GM12892 (cell line): ENCODE measurements at regions not wholly inside any gene's neighbourhood (a gene's known extent, or its start where the extent isn't known, plus 50 kb on each side); places are given as distances from the start of the nearest gene placed in this dataset.

ENCODE experiments used
- DNase-seq: peaks from one replicate; pipeline ENCODE4 v3.0.0; 2011; ENCODE audit not compliant: insufficient read length
- FAIRE-seq: peaks from 2 replicates; lab custom pipeline; 2011; peaks lifted over from hg19 to GRCh38; lab: Jason Lieb, UNC
- POLR2A ChIP-seq: IDR thresholded peaks from 2 replicates; pipeline ENCODE4 v1.6.1; 2011; ENCODE audit warnings: low read depth, low read length, control low read depth
- POLR2AphosphoS5 ChIP-seq: IDR thresholded peaks from 2 replicates; pipeline ENCODE4 v1.6.1; 2011; ENCODE audit warnings: low read depth, low read length, control low read depth
- TAF1 ChIP-seq: IDR thresholded peaks from 2 replicates; pipeline ENCODE4 v1.6.1; 2011; ENCODE audit warnings: low read depth, mild to moderate bottlenecking, control low read depth, low read length, borderline replicate concordance

DNA sequence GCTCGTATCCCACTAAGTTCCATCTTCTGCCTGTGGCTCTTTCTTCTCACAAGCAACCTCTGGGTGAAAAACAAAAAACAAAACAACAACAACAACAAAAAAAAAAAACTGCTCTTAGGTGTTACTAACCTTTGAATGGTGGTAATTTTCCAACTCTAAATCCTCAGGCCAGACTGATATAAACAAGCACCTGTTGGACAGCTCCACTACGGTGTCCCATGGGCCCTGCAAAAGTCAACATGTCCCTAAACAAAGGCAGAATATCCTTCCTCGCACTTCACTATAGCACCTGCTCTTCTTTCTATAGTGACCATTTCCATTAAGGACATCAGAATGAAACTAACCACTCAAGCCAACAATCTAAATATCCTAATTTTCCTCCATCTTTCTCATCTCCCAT, 54.6 kb upstream of the PARM1 start:
- no peak for FAIRE-seq

DNA sequence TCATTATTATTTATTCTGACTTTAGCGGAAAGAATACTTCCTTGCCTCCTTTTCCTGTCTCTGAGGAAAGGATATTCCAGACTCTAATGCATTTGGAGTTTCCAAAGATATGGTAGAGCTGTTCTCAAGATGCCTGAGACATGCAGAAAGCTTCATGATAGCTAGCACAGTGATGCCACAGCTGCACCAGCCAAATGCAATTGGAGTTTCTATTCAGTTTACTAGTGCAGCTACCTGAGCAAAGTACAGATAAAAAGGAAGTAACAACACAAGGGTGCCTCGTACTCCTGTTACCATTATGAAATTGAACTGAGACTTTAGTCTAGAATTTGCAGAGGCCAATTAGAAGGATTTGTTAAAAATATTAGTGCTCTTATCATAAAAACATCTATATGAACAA, 57.5 kb upstream of the PARM1 start:
- DNase-seq (no peak), FAIRE-seq (peak; percentile 76)
- no peak for TF ChIP-seq POLR2A
- no peak for TF ChIP-seq POLR2AphosphoS5
- TF ChIP-seq TAF1 = no peak

More for the DNA sequence above, 54.6 kb upstream of the PARM1 start:
- no peak for TF ChIP-seq POLR2AphosphoS5
- no peak for TF ChIP-seq TAF1
- DNase-seq = no peak

DNA sequence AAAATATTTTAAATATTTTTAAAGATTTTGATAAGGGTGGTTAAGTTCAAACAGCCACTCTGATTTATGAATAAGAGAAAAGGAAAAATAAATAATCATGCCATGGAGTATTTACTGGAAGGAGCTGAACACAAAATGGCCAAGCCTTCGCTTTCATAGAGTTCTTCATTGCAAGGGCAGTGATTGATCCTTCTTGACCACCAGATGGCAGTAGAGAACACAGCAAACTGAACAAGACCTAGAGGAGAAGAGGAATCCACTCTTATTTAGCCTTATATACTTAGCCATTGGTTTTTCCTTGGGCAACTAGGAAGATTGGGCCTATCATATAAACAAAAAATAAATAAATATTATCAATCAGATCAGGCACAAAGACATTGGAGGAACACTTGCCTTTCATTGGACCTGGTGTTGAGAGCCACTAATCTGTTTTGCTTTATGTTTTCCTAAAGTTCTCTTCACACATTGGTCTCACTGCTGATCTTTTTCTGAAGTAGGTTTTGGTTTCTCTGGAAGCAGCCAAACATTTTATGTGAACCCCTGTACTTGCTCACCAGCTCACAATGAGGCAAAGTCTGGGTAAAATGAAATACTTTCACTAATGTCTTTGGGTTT, 58.1 kb upstream of the PARM1 start:
- FAIRE-seq (peak; percentile 90), DNase-seq (no peak)
- TF ChIP-seq POLR2AphosphoS5 = no peak
- TF ChIP-seq POLR2A = no peak
- no peak for TF ChIP-seq TAF1

DNA sequence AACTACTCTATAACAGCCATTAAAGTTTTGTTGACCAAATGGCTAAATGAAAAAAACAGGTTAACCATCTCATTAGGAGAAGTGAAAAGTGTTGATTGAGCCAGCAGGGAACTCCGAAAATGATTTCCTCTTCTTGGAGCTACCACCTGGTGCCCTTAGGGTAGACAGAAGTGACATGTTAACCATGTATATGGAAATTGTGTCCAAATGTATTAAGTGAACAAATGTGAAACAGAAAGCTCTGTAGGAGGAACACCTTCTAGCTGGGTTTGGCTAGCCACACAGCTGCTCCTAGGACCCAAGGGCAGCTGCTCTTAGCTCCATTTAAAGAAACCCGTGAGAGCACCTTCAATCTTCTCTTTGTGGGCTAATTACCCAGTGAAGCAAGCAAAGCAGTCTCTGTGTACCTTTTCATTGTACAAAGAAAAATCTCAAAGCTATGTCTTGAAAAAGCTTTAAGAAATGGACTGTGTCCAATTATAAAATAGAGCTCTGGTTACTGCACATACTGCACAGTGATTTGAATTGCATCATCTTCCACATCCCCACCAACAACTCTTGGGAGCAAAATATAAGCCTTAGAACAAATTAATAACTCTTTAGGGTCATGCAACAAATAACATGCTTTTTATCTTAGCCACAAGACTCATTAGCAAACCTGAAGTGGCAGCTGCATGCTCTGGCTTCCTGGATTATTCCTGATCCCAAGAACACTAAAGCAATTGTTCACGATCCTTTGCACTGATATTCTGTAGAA, 59.2 kb upstream of the PARM1 start:
- DNase-seq = no peak
- FAIRE-seq = peak; percentile 82
- no peak for TF ChIP-seq POLR2AphosphoS5
- no peak for TF ChIP-seq TAF1
- TF ChIP-seq POLR2A = no peak

DNA sequence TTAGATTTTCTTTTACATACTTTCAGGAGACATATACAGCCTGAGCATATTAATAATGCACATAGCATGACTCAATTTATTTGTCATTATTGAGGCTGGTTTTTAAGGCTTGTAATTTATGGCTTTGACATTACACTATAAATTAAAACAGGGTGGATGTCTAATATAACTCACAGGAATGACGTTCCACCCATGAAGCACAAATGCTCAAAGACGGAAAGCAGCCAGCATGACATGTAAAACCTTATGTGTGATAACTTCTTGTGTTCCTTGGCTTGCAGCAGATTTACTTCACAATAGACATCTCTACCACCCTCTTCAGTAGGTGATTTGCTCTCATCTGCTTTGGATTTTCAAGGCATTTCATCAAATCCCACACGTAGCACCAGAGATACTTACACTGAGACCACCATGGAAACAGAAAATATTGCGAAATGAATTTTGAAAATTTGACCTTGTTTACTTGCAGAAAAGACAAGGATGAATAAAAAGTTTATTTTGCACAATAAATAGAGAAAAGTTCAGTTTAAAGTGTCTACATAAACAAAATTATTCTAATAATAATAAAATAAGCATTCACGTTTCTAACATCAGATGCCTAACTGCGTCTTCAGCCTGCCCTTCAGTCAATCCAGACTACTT, 64.7 kb upstream of the BTC start:
- no peak for DNase-seq
- TF ChIP-seq TAF1 (no peak), POLR2A (no peak), POLR2AphosphoS5 (no peak)
- FAIRE-seq = no peak

DNA sequence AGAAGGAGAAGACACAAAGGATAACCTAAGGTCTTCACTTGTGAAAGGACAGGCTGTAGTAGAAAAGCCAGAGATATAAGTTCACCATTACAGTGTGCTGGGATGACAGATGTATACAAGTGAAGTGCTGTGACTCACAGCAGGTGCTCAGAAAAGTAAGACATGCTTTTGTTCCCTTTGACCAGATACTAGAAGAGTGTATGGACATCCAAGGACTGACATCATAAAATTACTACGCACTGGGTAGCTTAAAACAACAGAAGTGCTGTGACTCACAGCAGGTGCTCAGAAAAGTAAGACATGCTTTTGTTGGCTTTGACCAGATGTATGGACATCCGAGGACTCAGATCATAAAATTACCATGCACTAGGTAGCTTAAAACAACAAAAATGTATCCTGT, 61.6 kb upstream of the BTC start:
- DNase-seq = no peak
- FAIRE-seq = no peak
- TF ChIP-seq TAF1 (no peak), POLR2AphosphoS5 (no peak), POLR2A (no peak)

DNA sequence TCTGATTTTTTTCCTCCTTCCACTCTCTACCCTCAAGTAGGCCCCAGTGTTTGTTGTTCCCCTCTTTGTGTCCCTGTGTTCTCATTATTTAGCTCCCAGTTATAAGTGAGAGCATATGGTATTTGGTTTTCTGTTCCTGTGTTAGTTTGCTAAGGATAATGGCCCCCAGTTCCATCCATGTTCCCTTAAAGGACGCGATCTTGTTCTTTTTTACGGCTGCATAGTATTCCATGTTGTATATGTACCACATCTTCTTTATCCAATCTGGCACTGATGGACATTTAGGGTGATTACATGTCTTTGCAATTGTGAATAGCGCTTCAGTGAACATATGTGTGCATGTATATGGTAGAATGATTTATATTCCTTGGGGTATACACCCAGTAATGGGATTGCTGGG, 54.5 kb upstream of the BTC start:
- no peak for TF ChIP-seq POLR2A
- TF ChIP-seq TAF1 = no peak
- no peak for TF ChIP-seq POLR2AphosphoS5
- no peak for FAIRE-seq
- no peak for DNase-seq

DNA sequence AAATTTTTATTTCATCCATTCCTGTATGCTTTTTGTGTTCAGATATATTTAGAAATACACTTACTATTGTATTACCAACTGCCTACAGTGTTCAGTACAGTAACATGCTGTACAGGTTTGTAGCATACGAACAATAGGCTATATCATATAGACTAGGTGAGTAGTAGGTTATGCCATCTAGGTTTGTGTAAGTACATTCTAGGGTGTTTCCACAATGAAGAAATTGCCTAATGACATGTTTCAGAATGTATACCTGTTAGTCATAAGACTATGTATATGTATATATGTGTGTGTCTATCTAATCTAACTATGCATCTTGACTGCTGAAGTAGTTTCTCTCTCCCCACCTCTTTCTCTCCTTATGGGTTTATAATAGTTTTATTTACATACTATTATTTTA, 51.5 kb upstream of the BTC start:
- DNase-seq (no peak), FAIRE-seq (no peak)
- no peak for TF ChIP-seq POLR2A
- TF ChIP-seq TAF1 = no peak
- no peak for TF ChIP-seq POLR2AphosphoS5
